H1 (cell line): ENCODE measurements at regions not wholly inside any gene's neighbourhood (a gene's known extent, or its start where the extent isn't known, plus 50 kb on each side); places are given as distances from the start of the nearest gene placed in this dataset.

Source experiments
- CTCF ChIA-PET: fragments of 300-600 bp; sonication (Branson Sonifier 250); formaldehyde crosslinking; loops from one replicate; lab custom pipeline; 2021; ENCODE audit not compliant: partially characterized antibody; lab: Charles Lee
- POLR2A ChIA-PET: fragments of 300-600 bp; sonication (Branson Sonifier 250); formaldehyde crosslinking; loops from one replicate; lab custom pipeline; 2021; ENCODE audit warnings: inconsistent platforms; ENCODE audit not compliant: partially characterized antibody; lab: Charles Lee
- DNase-seq, 2 experiments: peaks; one replicate each; pipeline versions ENCODE4 v3.0.0 to v3.0.0-alpha.2; 2010 to 2022; ENCODE audit warnings: low spot score in 2 of 2, low read depth in 1 of 2, mixed read lengths in 1 of 2
- FAIRE-seq: peaks from 2 replicates; lab custom pipeline; 2011; peaks lifted over from hg19 to GRCh38; lab: Jason Lieb, UNC
- H2AFZ ChIP-seq: 2 replicates; pipeline ENCODE4 v1.8.1; 2012; ENCODE audit warnings: low read length, inconsistent platforms
- H2AK5ac ChIP-seq: 2 replicates; pipeline ENCODE4 v1.6.1; 2013; ENCODE audit warnings: low read depth, low read length
- H2BK120ac ChIP-seq: replicated peaks from 2 replicates; pipeline ENCODE3; 2013; ENCODE audit warnings: low read depth, low read length, inconsistent platforms
- H2BK12ac ChIP-seq: 2 replicates; pipeline ENCODE4 v1.6.1; 2013; ENCODE audit warnings: low read depth, low read length
- H2BK15ac ChIP-seq: 2 replicates; pipeline ENCODE4 v1.6.1; 2013; ENCODE audit warnings: low read length
- H2BK20ac ChIP-seq: 2 replicates; pipeline ENCODE4 v1.6.1; 2013; ENCODE audit warnings: low read length
- H2BK5ac ChIP-seq: 2 replicates; pipeline ENCODE4 v1.6.1; 2013; ENCODE audit warnings: low read depth, low read length
- H3K14ac ChIP-seq: 2 replicates; pipeline ENCODE4 v1.6.1; 2013; ENCODE audit warnings: inconsistent platforms; ENCODE audit not compliant: insufficient read length
- H3K18ac ChIP-seq: 2 replicates; pipeline ENCODE4 v1.6.1; 2013; ENCODE audit warnings: low read length; ENCODE audit errors: extremely low read depth
- H3K23ac ChIP-seq: 2 replicates; pipeline ENCODE4 v1.6.1; 2013; ENCODE audit warnings: inconsistent platforms; ENCODE audit not compliant: insufficient read length
- H3K23me2 ChIP-seq: 2 replicates; pipeline ENCODE4 v1.6.1; 2013; ENCODE audit warnings: low read depth, low read length
- H3K27ac ChIP-seq: 2 replicates; pipeline ENCODE4 v1.6.1; 2011; ENCODE audit warnings: low read depth, low read length, inconsistent platforms
- H3K27me3 ChIP-seq, 4 experiments: replicated peaks in 1 of 4; 1 replicate in 1 of 4; 2 replicates in 3 of 4; pipeline versions ENCODE4 v1.6.1 to v1.8.1; 2011 to 2013; ENCODE audit warnings: low read length in 3 of 4, mild to moderate bottlenecking in 3 of 4, inconsistent platforms in 2 of 4, mixed read lengths in 2 of 4, moderate library complexity in 1 of 4; ENCODE audit not compliant: control insufficient read depth in 3 of 4, insufficient read depth in 3 of 4; ENCODE audit errors: extremely low read depth in 1 of 4
- H3K36me3 ChIP-seq, 4 experiments: 2 replicates each; pipeline versions ENCODE4 v1.6.1 to v1.8.1; 2011 to 2013; ENCODE audit warnings: mild to moderate bottlenecking in 4 of 4, low read length in 3 of 4, moderate library complexity in 2 of 4, control low read depth in 1 of 4, inconsistent platforms in 1 of 4; ENCODE audit not compliant: insufficient read depth in 4 of 4, control insufficient read depth in 2 of 4
- H3K4ac ChIP-seq: replicated peaks from 2 replicates; pipeline ENCODE3; 2013; ENCODE audit warnings: low read length, low read depth, mixed read lengths, inconsistent platforms; ENCODE audit not compliant: insufficient read length
- H3K4me1 ChIP-seq, 4 experiments: replicated peaks in 1 of 4; 1 replicate in 1 of 4; 2 replicates in 3 of 4; pipeline versions ENCODE4 v1.6.1 to v1.8.1; 2011 to 2013; ENCODE audit warnings: low read length in 3 of 4, inconsistent platforms in 2 of 4, mixed read lengths in 1 of 4; ENCODE audit not compliant: insufficient read depth in 4 of 4, control insufficient read depth in 3 of 4
- H3K4me2 ChIP-seq, 2 experiments: 2 replicates each; pipeline versions ENCODE4 v1.6.1 to v1.8.1; 2011 to 2013; ENCODE audit warnings: low read depth in 2 of 2, low read length in 2 of 2, control low read depth in 1 of 2, inconsistent platforms in 1 of 2, mild to moderate bottlenecking in 1 of 2; ENCODE audit not compliant: insufficient read depth in 1 of 2
- H3K4me3 ChIP-seq, 4 experiments: fragments of 200-600, 300-600 bp in 1 of 4; sonication (generic), shearing (Covaris generic), sonication (Bioruptor Twin) in 1 of 4; 2 replicates each; pipeline versions ENCODE4 v1.5.1 to v1.8.1; 2011 to 2016; ENCODE audit warnings: low read length in 4 of 4, low read depth in 3 of 4, control low read depth in 2 of 4, inconsistent platforms in 2 of 4, mild to moderate bottlenecking in 2 of 4, mixed read lengths in 1 of 4, moderate library complexity in 1 of 4; ENCODE audit not compliant: insufficient read depth in 2 of 4; ENCODE audit errors: extremely low read depth in 1 of 4
- H3K56ac ChIP-seq: replicated peaks from 2 replicates; pipeline ENCODE3; 2013; ENCODE audit warnings: low read depth, mild to moderate bottlenecking, mixed read lengths, low read length, inconsistent platforms; ENCODE audit not compliant: insufficient read length
- H3K79me1 ChIP-seq: 2 replicates; pipeline ENCODE4 v1.6.1; 2013; ENCODE audit warnings: low read depth, low read length, control low read depth
- H3K79me2 ChIP-seq, 2 experiments: 2 replicates each; pipeline versions ENCODE4 v1.6.1 to v1.8.1; 2012 to 2013; ENCODE audit warnings: low read length in 2 of 2, mild to moderate bottlenecking in 2 of 2, inconsistent platforms in 1 of 2; ENCODE audit not compliant: insufficient read depth in 2 of 2, control insufficient read depth in 1 of 2
- H3K9ac ChIP-seq, 4 experiments: replicated peaks in 1 of 4; 1 replicate in 1 of 4; 2 replicates in 3 of 4; pipeline versions ENCODE4 v1.6.1 to v1.8.1; 2011 to 2013; ENCODE audit warnings: low read depth in 3 of 4, low read length in 3 of 4, control low read depth in 2 of 4, mild to moderate bottlenecking in 2 of 4, moderate library complexity in 2 of 4, inconsistent platforms in 1 of 4; ENCODE audit errors: extremely low read depth in 1 of 4
- H3K9me3 ChIP-seq, 2 experiments: 2 replicates each; pipeline versions ENCODE4 v1.6.1 to v1.8.1; 2012 to 2013; ENCODE audit warnings: mild to moderate bottlenecking in 2 of 2, moderate library complexity in 2 of 2, control low read depth in 1 of 2, inconsistent platforms in 1 of 2, low read depth in 1 of 2, low read length in 1 of 2, mixed read lengths in 1 of 2; ENCODE audit not compliant: insufficient read depth in 2 of 2
- H4K20me1 ChIP-seq, 2 experiments: replicated peaks in 1 of 2; 2 replicates each; pipeline versions ENCODE3 to v1.8.1; 2011 to 2013; ENCODE audit warnings: inconsistent platforms in 2 of 2, low read length in 2 of 2, mild to moderate bottlenecking in 1 of 2; ENCODE audit not compliant: insufficient read depth in 2 of 2, control insufficient read depth in 1 of 2
- H4K5ac ChIP-seq: 2 replicates; pipeline ENCODE4 v1.6.1; 2013; ENCODE audit warnings: low read length, low read depth, mixed read lengths, inconsistent platforms; ENCODE audit not compliant: insufficient read length
- H4K8ac ChIP-seq: 2 replicates; pipeline ENCODE4 v1.8.0; 2013; ENCODE audit warnings: mild to moderate bottlenecking, moderate library complexity, low read length, inconsistent platforms; ENCODE audit not compliant: insufficient read depth; ENCODE audit errors: extremely low read depth
- H4K91ac ChIP-seq: replicated peaks from 2 replicates; pipeline ENCODE3; 2013; ENCODE audit warnings: low read length, mixed read lengths, inconsistent platforms; ENCODE audit not compliant: insufficient read length
- BCL11A ChIP-seq, 2 experiments: IDR thresholded peaks; one replicate each; pipeline ENCODE4 v1.6.1; 2011; ENCODE audit warnings: low read depth in 2 of 2, low read length in 2 of 2, mild to moderate bottlenecking in 2 of 2
- CBX5 ChIP-seq: fragments of 300-800, 300-1000 bp; sonication (generic); IDR thresholded peaks from 2 replicates; pipeline ENCODE4 v1.7.1; 2016; ENCODE audit warnings: antibody characterized with exemption, low read length, low read depth
- E2F6 ChIP-seq: IDR thresholded peaks from 2 replicates; pipeline ENCODE4 v1.6.1; 2012; ENCODE audit warnings: inconsistent platforms
- RXRA ChIP-seq: IDR thresholded peaks from 2 replicates; pipeline ENCODE4 v1.6.1; 2011; ENCODE audit warnings: low read depth, mild to moderate bottlenecking, low read length, moderate library complexity; ENCODE audit not compliant: insufficient read depth
- SAP30 ChIP-seq: fragments of 300-600 bp; sonication (generic); IDR thresholded peaks from 2 replicates; pipeline ENCODE4 v1.7.1; 2012; ENCODE audit warnings: low read length, moderate library complexity, mild to moderate bottlenecking, inconsistent platforms; ENCODE audit not compliant: insufficient read depth, insufficient replicate concordance
- SP4 ChIP-seq: IDR thresholded peaks from 2 replicates; pipeline ENCODE4 v1.6.1; 2012; ENCODE audit warnings: low read length, inconsistent platforms
- TAF1 ChIP-seq: IDR thresholded peaks from 2 replicates; pipeline ENCODE4 v1.6.1; 2011; ENCODE audit warnings: mild to moderate bottlenecking, low read depth, low read length
- TEAD4 ChIP-seq: IDR thresholded peaks from 2 replicates; pipeline ENCODE4 v1.6.1; 2012; ENCODE audit warnings: low read depth, low read length, inconsistent platforms, mixed read lengths
- WGBS, 2 experiments: shearing (Covaris generic) in 1 of 2; methylation state at CpG; one replicate each; pipeline versions ENCODE4 v1.1.6 to v1.1.7; 2013 to 2015; ENCODE audit warnings: low lambda C conversion rate in 2 of 2, mixed read lengths in 2 of 2, inconsistent platforms in 1 of 2, low coverage in 1 of 2, missing lambda C conversion rate in 1 of 2; ENCODE audit not compliant: insufficient replicate concordance in 2 of 2, insufficient coverage in 1 of 2, insufficient read length in 1 of 2; ENCODE audit errors: extremely low coverage in 1 of 2, missing lambda C conversion rate in 1 of 2; 5-methylcytosine and 5-hydroxymethylcytosine counted together

- H3K79me2 ChIP-seq: no peaks in the 10 kb centered on the region
- H3K4me1 ChIP-seq: no peaks in the 10 kb centered on the region
- CTCF ChIA-PET: no interaction called here
Measured at GRCh38 chr2:238744951-238745350, 102.9 kb upstream of the TWIST2 start.

More at GRCh38 chr2:238744951-238745350, 102.9 kb upstream of the TWIST2 start:
- no peak overlapping the region for H2BK120ac ChIP-seq
- TF ChIP-seq CBX5 (no peak), BCL11A (IDR thresholded peaks at IDR 0.05; ENCODE audit: low read depth in 2 of 2, low read length in 2 of 2) (no peak), E2F6 (no peak), SP4 (no peak), TEAD4 (no peak), SAP30 (no peak), RXRA (no peak), TAF1 (no peak)
- TF ChIP-seq, all 59 proteins: peak for 0
- no peak overlapping the region for H3K9ac ChIP-seq
- no peak overlapping the region for H3K4me2 ChIP-seq
- no peak overlapping the region for H2BK20ac ChIP-seq
- no peak overlapping the region for H3K4ac ChIP-seq
- H3K18ac ChIP-seq: no peak overlapping the region
- POLR2A ChIA-PET: no interaction called here
- DNase-seq (no peak), FAIRE-seq (no peak)
- 88% methylated on average over 6 of the region's 13 CpGs; no CpG with 5 or more reads in 1 of the 2 experiments for WGBS, 2 experiments
- no peaks in the 10 kb centered on the region for H3K27me3 ChIP-seq
- H2AFZ ChIP-seq: no peak overlapping the region
- H2BK5ac ChIP-seq: no peak overlapping the region
- peaks cover 0 to 2% of the 10 kb centered on the region in 2 experiments for H4K20me1 ChIP-seq
- H3K23ac ChIP-seq: no peak overlapping the region
- no peaks in the 10 kb centered on the region for H3K23me2 ChIP-seq
- H4K91ac ChIP-seq: no peak overlapping the region
- no peak overlapping the region for H2BK12ac ChIP-seq
- no peak overlapping the region for H3K56ac ChIP-seq
- H3K14ac ChIP-seq: no peak overlapping the region
- no peak overlapping the region for H2BK15ac ChIP-seq
- H4K8ac ChIP-seq: peak overlapping the region; percentile 8; the same call in 1 of the 2 replicates
- H3K79me1 ChIP-seq: no peaks in the 10 kb centered on the region
- peaks cover 2 to 8% of the 10 kb centered on the region in 2 experiments; a peak in 2 of 4 replicates for H3K9me3 ChIP-seq
- H3K27ac ChIP-seq: no peak overlapping the region
- no peak overlapping the region for H3K4me3 ChIP-seq
- no peaks in the 10 kb centered on the region for H3K36me3 ChIP-seq
- H4K5ac ChIP-seq: no peak overlapping the region
- H2AK5ac ChIP-seq: no peak overlapping the region
